Right lobe of liver (tissue), 6 donors: ENCODE measurements at regions not wholly inside any gene's neighbourhood (a gene's known extent, or its start where the extent isn't known, plus 50 kb on each side); places are given as distances from the start of the nearest gene placed in this dataset.

Source experiments
- ATAC-seq, 4 donors: fragments of 200-7000 bp; cut with Tn5 transposase; one replicate each; pipeline ENCODE4 v1.9.1; 2020; ENCODE audit warnings: mild to moderate bottlenecking in 4 of 4, moderate library complexity in 4 of 4
- DNase-seq, 3 donors: peaks; one replicate each; pipeline ENCODE4 v3.0.0-alpha.2; 2020
- H3K27ac ChIP-seq, 3 donors: fragments of 200-600 bp; one replicate each; pipeline ENCODE4 v1.8.0; 2022
- H3K27me3 ChIP-seq, 2 donors: fragments of 200-600 bp; one replicate each; pipeline ENCODE4 v1.8.0; 2022
- H3K36me3 ChIP-seq, 4 donors: fragments of 200-600 bp; sonication (generic) in 1 of 4; one replicate each; pipeline versions ENCODE4 v1.5.1 to v1.8.0; 2017 to 2022; ENCODE audit warnings: control low read depth in 1 of 4
- H3K4me1 ChIP-seq, 4 donors: fragments of 200-600 bp; sonication (generic) in 1 of 4; one replicate each; pipeline versions ENCODE4 v1.5.1 to v1.8.0; 2017 to 2022; ENCODE audit warnings: control low read depth in 1 of 4
- H3K4me3 ChIP-seq, 3 donors: fragments of 200-600 bp; one replicate each; pipeline ENCODE4 v1.8.0; 2022
- H3K9me3 ChIP-seq, 4 donors: fragments of 200-600 bp; sonication (generic) in 1 of 4; one replicate each; pipeline versions ENCODE4 v1.5.1 to v1.8.0; 2017 to 2022; ENCODE audit warnings: control low read depth in 1 of 4
- CTCF ChIP-seq, 4 donors: fragments of 200-600 bp in 3 of 4; fragments of 450-650 bp in 1 of 4; IDR thresholded peaks; one replicate each; pipeline versions ENCODE4 v1.5.1 to v1.8.0; 2016 to 2022; ENCODE audit warnings: antibody characterized with exemption in 4 of 4, mild to moderate bottlenecking in 2 of 4
- POLR2A ChIP-seq: fragments of 450-650 bp; IDR thresholded peaks from one replicate; pipeline ENCODE4 v1.6.1; 2017; ENCODE audit warnings: antibody characterized with exemption, mild to moderate bottlenecking
- WGBS: methylation state at CpG from one replicate; pipeline ENCODE4 v1.1.6; 2018; ENCODE audit warnings: low coverage, low lambda C conversion rate; ENCODE audit not compliant: insufficient coverage; ENCODE audit errors: missing lambda C conversion rate; 5-methylcytosine and 5-hydroxymethylcytosine counted together
- intact Hi-C, 2 donors: fragments of 100-400 bp; cut with DNase I; formaldehyde crosslinking; loops; one replicate each; pipeline versions ENCODE4 v1.11.2 to v1.14.1; 2022
- donor health status: DM: no; HTN: yes; CAD: no.
- donor health status: DM: no; HTN: no; CAD: no.
- donor health status: DM: no; HTN: no; CAD: no.
- donor health status: DM: no; HTN: yes; CAD: no.
- donor health status: DM: no; HTN: yes; CAD: no.

DNA sequence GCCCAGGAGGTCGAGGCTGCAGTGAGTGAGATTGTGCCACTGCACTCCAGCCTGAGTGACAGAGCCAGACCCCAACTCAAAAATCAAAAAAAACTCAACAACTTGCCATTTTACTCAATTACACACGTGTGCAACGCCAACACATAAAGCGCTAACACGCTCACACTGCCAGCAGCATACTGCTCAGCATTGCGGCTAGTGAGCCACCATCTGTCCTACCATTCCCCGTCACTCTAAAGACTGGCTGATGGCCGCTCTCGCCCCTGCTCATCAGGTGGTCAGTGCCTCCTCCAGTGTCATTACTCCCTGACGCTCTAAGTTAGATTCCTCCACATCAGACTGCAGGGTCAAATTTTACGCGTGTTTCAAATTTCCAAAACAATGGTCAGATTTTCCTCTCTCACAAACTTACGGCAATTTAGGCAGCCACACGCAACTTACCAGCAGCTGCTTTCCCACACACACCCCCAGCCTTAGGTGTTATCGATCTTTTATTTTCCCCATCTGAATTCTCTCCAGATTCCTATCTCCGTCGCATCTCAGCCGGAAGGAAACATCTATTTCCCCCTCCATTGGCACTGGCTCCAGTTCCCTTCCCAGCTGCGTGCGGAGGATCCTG is 240.8 kb downstream of the C16orf95 start:
- TF ChIP-seq POLR2A: no peak
- TF ChIP-seq CTCF (IDR thresholded peaks at IDR 0.05): no peak
- Histone ChIP-seq H3K27me3 (no peaks in the 10 kb centered on the region), H3K4me1 (no peaks in the 10 kb centered on the region), H3K27ac (no peak overlapping the region), H3K9me3 (peaks cover 0 to 12% (median 3%) of the 10 kb centered on the region in 4 donors), H3K36me3 (no peaks in the 10 kb centered on the region), H3K4me3 (no peak overlapping the region)
- DNase-seq: no peak
- ATAC-seq: no peak
- WGBS: 78% methylated on average over 17 of the region's 20 CpGs
- intact Hi-C loops: no loop called here

- intact Hi-C loops: no loop called here
- TF ChIP-seq CTCF (IDR thresholded peaks at IDR 0.05) (peak; percentile 26 to 63 (median 52)), POLR2A (no peak)
Measured at GRCh38 chr16:87076950-87077749, 240.0 kb downstream of the C16orf95 start.

DNA sequence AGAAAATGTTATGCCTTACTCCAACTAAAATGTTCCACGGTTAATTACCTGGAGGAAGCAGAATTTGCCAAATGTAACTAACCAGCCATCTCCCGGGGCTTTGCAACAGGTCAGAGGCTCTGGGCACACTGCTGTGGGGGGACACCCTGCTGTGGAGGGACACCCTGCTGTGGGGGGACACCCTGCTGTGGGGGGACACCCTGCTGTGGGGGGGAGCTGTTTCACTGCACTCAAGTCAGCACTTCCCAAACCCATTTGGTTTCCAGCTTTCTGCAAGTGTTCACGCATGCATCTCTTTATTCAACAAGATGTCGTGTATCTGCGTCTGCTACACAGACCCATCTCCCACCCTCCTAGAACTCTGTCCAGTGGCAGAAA is 239.5 kb downstream of the C16orf95 start:
- TF ChIP-seq POLR2A: no peak
- TF ChIP-seq CTCF (IDR thresholded peaks at IDR 0.05): no peak
- no peaks in the 10 kb centered on the region for H3K27me3 ChIP-seq
- DNase-seq: no peak
- peaks cover 0 to 12% (median 3%) of the 10 kb centered on the region in 4 donors for H3K9me3 ChIP-seq
- ATAC-seq: no peak
- H3K4me1 ChIP-seq: no peaks in the 10 kb centered on the region
- no peak overlapping the region for H3K27ac ChIP-seq
- intact Hi-C loops: no loop called here
- no peaks in the 10 kb centered on the region for H3K36me3 ChIP-seq
- WGBS: 100% methylated on average over 3 of the region's 5 CpGs
- H3K4me3 ChIP-seq: no peak overlapping the region

More at GRCh38 chr16:87076950-87077749, 240.0 kb downstream of the C16orf95 start:
- Histone ChIP-seq H3K27me3 (no peaks in the 10 kb centered on the region), H3K4me1 (no peaks in the 10 kb centered on the region), H3K9me3 (peaks cover 0 to 12% (median 3%) of the 10 kb centered on the region in 4 donors), H3K36me3 (no peaks in the 10 kb centered on the region), H3K27ac (no peak overlapping the region), H3K4me3 (no peak overlapping the region)
- DNase-seq: peak in 2 of 3 donors; percentile 62 to 65
- WGBS: 10% methylated on average over 2 of the region's 13 CpGs
- peak; percentile 77 to 89 (median 80) for ATAC-seq

DNA sequence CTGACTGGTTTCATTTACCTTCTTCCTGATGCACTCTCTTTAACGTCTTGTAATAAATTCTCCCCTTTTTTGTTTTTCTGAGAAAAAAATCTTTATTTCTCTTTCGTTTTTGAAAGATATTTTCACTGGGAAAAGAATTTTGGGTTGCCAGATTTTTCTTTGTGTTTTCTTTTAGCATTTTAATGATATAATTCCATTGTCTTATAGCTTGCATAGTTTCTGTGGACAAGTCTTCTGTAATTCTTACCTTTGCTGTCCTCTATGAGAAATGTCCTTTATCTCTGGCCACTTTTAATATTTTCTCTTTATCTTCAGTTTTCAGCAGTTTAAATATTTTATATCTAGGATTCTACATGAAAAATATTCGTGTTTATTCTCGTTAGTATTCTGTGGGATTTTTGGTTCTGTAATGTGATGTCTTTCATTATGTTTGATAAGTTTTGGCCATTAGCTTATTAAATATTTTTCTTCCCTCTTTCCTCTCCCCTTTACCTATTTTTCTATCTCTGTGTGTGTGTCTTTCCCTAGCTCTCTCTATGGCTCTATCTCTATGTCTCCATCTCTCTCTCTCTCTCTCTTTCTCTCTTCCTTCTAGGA is 236.5 kb downstream of the C16orf95 start:
- H3K4me1 ChIP-seq: no peaks in the 10 kb centered on the region
- no peak for TF ChIP-seq CTCF (IDR thresholded peaks at IDR 0.05)
- TF ChIP-seq POLR2A: no peak
- H3K27ac ChIP-seq: no peak overlapping the region
- intact Hi-C loops: no loop called here
- DNase-seq: no peak
- WGBS: 45% methylated on average over 3 of the region's 4 CpGs
- H3K9me3 ChIP-seq: peaks cover 0 to 12% (median 3%) of the 10 kb centered on the region in 4 donors
- no peak overlapping the region for H3K4me3 ChIP-seq
- H3K27me3 ChIP-seq: no peaks in the 10 kb centered on the region
- no peak for ATAC-seq
- no peaks in the 10 kb centered on the region for H3K36me3 ChIP-seq
